ENCODE measurements at regions not wholly inside any gene's neighbourhood (a gene's known extent, or its start where the extent isn't known, plus 50 kb on each side); places are given as distances from the start of the nearest gene placed in this dataset.
"Not testable (repeated sequence)": the region's sequence is repeated elsewhere in the genome, so short reads cannot be mapped to it uniquely, and the experiment has no call there.

DNA sequence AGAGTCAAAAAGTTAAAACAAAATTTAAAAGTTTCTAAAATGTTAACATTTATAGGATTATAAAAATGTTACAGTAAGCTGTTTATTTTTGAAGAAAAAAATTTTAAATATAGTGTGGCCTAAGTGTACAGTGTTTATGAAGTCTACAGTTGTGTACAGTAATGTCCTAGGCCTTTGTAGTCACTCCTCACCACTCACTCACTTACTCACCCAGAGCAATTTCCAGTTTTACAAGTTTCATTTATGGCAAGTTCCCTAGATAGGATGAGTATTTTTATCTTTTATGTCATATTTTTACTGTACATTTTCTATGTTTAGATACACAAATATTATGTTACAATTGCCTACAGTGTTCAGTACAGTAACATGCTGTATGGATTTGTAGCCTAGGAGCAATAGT is 419.9 kb downstream of the ARL4A start:
- DNase-seq: no peak

DNA sequence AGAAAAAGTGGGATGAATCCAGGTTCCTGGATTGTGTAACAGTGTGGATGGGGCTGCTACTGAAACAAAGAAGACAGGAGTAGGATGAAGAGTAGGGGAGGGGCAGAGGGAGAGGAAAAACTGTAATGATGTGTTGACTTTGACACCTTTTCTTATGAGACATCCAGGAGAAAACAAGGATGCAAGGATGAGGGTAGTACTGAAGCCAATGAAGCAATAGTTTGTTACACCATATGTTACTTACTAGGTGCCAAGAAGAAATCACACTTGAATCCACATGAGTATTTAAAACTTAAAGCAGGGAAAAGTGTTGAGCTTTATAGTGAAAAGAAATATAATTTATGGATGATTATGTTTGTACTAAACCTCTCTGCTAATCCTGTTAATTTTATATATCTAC is 420.6 kb downstream of the ARL4A start:
- DNase-seq: no peak

DNA sequence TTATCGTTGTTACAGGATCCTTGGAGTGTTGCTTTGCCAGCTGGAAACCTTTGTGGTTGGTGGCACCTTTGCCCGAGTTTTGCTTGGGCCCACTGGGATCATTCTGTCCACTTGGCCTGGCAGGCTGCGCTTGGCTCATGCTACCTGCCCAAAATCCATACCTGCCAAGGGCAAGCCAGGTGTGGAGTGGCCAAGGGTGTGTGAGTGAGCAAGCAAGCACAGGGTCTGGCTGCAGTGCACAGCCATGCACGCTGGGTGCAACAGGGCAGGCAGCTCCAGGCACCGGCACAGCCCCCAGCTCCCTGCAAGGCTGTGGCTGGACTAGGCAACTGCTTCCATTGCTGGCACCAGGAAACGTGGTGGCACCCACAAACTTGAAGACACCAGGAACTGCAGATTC is 421.8 kb downstream of the ARL4A start:
- no peak for DNase-seq

DNA sequence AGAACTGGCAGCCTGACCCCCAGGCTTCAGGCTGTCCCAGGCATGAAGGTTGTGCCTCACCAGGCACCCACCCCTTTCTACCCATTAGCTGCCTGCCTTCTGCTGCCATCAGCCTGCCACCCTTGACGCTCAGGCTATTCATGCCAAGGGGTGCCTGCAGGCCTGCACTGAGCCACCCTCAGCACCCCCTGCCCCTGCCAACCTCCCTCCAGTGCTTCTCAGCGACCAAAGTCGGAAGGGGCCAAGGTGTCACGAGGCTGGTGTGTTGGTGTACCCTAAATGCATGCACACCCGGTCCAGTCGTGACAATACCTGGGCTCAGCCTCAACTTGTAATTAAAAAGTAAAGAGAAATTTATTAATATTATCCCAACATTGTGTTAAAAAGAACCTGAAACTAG is 422.7 kb downstream of the ARL4A start:
- DNase-seq: no peak

DNA sequence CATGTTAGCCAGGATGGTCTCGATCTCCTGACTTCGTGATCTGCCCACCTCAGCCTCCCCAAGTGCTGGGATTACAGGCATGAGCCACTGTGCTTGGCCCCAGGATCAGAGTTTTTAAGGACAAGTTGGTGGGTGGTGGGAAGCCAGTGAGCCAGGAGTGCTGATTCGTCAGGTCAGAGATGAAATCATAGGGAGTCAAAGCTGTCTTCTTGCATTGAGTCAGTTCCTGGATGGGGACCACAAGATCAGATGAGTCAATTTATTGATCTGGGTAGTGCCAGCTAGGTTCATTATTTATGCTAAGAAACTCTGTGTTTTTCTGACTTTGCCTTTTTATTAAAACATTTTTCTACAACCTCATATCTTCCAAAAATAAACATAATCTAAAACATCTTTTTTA is 423.8 kb downstream of the ARL4A start:
- no peak for DNase-seq

DNA sequence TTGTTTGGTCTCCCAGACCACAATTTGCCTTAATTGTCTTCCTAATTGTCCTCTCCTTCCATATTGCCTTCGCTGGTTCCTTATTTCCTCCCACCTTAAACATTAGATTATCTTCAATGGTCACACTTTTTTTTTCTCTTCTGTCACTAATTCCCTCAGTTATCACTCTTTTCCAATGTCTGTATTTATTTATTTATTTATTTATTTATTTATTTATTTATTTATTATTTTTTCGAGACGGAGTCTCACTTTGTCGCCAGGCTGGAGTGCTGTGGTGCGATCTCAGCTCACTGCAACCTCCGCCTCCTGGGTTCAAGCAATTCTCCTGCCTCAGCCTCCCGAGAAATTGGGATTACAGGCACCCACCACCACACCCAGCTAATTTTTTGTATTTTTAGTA is 426.8 kb downstream of the ARL4A start:
- not testable (repeated sequence) for DNase-seq

DNA sequence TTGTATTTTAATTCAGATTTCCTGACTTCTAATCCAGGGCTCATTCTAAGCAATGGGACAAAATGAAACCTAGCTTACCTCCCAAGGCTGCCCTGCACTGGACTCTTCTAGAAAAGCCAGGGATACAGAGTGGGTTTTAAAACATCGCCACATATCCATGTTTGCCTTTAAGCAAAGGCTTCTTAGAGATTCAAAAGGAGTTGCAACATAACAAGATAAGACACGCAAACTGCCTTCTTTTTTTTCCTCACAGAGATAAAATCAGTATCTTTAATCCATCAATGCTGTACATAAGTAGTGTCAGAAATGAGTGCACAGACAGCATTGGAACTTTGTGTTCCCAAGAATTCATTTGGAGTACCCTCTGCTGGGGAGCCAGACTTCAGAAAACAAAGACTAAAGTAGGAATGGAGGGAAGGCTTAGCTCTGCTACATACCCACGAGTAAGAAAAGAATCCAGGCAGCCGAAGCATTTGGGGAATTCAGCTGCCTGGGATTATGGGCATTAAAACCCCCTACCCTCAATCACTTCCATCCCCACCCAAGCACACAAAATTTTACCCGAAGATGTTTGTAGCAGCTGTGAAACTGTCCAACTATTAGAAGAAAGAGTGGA is 427.8 kb downstream of the ARL4A start:
- DNase-seq: no peak

DNA sequence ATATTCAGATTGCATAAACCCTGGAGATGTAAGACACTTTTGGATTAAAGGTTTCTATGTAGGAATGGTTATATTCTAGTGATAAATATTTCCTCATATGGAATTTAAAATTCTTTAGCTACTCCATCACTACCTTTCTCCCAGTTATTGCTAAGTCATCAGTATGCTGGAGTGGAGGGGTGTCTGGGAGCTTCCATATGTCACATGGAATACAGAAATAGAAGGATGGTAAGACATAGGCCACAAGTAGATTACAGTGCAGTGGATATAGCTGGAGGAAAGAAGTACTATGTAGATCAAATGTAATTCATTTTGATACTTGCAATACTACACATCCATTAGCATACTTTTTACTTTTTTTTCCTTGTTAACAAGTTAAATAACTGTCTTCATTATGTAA is 428.4 kb downstream of the ARL4A start:
- DNase-seq: no peak

DNA sequence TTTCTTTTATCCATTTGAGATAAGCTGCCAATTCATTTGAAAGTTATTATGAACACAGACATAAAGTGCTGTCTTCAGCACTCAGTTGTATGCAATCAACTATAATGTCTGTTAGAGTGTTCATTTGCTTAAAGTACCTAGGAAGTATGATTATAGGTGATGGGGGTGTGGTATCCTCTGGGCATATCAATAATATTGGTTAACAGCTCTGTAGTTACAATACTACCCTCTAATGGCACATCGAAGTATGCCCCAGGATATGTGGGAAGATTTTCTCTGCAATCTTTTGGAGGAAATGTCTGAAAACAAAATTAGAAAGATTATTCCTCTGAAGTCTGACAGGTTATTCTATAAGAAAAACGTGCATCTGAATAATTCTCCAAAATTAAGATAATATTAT is 429.7 kb downstream of the ARL4A start:
- DNase-seq: no peak

DNA sequence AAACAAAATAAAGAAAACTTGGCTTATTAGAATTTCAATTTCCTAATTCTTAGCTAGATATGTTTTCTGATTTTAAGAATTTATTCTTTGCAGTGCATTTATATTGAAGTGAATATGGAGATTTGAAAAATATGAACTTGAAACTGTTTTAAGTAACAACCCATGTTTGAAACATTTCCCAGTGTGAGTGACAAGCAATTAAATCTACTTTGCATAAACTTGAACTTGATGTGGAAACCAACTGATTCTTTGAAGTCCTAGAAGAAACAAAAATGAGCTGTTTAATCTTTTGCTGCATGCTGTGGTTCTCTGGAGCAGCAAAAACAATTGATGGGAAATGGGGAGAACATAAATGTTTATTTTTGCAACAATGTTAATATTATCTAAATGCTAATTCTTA is 430.2 kb downstream of the ARL4A start:
- DNase-seq: no peak

DNA sequence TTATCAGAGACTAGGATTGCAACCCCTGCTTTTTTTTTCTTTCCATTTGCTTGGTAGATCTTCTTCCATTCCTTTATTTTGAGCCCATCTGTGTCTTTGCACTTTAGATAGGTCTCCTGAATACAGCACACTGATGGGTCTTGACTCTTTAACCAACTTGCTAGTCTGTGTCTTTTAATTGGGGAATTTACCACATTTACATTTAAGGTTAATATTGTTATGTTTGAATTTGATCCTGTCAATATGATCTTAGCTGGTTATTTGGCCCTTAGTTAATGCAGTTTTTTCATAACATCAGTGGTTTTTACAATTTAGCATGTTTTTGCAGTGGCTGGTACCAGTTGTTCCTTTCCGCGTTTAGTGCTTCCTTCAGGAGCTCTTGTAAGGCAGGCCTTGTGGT is 437.2 kb downstream of the ARL4A start:
- DNase-seq: not testable (repeated sequence)

DNA sequence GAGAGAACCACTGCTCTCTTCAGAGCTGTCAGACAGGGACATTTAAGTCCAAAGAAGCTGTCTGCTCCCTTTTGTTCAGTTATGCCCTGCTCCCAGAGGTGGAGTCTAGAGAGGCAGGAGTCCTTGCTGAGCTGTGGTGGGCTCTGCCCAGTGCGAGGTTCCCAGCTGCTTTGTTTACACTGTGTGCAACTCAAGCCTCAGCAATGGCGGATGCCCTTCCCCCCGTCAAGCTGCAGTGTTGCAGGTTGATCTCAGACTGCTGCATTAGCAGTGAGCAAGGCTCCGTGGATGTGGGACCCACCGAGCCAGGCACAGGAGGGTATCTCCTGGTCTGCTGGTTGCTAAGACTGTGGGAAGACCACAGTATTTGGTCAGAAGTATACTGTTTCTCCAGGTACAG is 438.9 kb downstream of the ARL4A start:
- no peak for DNase-seq

DNA sequence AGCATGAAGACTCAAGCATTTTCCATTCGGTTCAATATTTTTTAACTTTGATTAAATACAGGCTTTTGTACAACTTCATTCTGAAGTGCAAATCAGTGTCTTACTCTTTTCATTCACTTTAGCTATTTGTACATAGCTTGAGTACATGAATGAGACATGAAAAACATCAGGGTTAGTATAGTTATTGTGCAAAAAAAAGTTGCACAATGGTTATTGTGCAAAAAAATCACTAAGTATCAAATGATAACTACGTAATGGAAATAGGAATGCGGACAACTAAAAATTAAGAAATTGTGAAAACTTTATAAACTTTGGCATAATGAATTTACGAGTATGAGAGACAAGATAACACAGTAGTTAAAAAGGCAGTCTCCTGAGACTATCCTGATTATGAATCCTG is 442.9 kb downstream of the ARL4A start:
- no peak for DNase-seq

DNA sequence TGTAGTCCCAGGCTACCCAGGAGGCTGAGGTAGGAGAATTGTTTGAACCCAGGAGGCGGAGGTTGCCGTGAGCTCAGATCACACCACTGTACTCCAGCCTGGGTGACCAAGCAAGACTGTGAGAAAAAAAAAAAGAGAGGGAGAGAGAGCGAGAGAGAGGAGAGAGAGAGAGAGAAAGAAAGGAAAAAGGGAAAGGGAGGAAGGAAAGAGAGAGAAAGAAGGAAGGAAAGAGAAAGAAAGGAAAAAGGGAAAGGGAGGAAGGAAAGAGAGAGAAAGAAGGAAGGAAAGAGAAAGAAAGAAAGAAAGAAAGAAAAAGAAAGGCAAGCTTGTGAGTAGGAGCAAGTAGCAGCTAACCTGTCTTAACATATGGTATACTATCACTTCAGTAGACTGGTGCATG is 443.5 kb downstream of the ARL4A start:
- not testable (repeated sequence) for DNase-seq

DNA sequence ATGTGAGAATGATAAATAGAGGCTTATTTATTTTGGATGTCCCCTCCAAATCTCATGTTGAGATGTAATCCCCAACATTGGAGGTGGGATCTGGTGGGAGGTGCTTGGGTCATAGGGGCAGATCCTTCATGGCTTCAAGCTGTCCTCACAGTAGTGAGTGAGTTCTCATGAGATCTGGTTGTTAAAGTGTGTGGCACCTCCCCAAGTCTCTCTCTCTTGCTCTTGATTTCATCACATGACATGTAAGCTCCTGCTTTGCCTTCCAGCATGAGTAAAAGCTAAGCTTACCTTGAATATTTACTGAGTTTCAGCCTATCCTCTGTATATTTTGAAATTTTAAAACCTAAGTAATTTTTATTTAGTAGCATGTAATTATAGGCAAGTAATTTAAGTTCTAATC is 444.9 kb downstream of the ARL4A start:
- DNase-seq: no peak

DNA sequence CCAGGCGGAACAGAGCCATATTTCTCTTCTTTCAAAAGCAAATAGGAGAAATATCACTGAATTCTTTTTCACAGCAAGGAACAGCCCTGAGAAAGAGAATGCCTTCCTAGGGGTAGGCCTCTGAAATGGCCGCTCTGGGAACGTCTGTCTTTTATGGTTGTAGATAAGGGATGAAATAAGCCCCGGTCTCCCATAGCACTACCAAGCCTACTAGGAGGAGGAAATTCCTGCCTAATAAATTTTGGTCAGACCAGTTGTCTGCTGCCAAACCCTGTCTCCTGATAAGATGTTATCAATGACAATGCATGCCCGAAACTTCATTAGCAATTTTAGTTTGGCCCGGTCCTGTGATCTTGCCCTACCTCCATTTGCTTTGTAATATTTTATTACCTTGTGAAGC is 448.9 kb downstream of the ARL4A start:
- not testable (repeated sequence) for DNase-seq

DNA sequence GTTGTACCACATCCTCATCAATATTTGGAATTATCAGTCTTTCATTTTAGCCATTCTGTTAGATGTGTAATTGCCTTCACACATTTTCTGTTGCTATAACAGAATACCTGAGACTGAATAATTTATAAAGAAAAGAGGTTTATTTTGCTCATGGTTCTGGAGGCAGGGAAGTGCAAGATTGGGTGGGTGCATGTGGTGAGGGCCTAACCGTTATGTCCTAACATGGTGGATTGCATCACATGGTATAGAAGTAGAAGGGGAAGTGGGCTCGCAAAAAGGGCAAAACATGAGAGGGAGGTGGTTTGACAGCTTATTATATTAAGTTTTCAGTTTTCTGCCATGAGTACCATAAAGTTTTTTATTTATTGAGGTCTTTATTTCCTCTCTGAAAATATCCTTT is 452.0 kb downstream of the ARL4A start:
- no peak for DNase-seq

DNA sequence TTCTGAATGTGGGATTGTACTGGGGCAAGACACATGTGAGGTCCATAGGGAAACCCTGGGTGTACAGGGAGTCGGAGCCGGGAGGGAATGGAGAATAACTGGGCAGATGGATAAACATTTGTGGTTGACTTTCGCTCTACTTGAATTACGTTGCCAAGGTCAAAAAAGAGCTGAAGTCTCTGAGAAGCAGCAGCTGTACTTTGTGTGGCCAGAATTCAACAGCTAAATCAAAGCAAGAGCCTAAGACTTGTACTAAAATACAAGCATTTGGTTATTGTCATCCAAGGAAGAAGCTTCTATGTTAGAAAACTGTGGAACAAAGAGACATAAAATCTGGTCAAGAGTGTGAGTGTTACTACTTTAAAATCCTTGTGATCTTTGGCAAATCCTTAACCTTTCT is 457.2 kb downstream of the ARL4A start:
- DNase-seq: no peak

DNA sequence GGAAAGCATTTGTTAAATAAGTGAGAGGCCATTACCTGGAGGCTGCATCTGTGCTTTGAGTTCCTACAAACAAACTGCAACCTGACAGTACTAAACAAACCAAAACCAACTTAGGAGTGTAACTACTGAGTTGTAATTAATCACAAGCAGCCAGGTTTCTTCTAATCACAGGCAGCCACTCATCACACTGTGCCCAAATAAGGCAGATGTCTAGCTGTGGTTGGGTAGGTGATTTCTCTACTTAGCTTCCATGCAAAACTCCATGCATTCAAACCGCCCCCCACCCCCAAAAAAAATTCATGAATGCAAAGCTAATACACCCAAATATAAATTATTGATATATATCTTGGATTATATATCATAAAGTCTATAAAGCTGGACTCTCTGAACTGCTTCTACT is 461.1 kb downstream of the ARL4A start:
- DNase-seq: no peak

DNA sequence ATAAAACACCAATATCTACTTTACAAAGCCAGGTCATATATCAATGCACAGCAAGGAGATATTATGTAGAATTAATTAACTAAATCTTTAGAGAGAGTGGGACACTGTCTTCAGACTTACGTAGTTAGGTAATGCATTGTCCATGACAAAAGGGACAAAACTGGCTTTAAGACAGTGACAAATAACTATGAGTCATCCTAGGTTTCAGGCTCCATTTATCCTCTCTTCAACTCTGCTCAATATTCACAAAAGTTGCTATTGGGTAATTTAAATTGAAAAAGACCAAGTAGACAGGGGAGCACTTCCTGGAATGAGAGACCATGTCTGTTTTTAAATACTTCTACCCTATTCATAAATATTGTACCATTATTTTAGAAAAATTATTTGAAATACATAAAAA is 464.5 kb downstream of the ARL4A start:
- no peak for DNase-seq

DNA sequence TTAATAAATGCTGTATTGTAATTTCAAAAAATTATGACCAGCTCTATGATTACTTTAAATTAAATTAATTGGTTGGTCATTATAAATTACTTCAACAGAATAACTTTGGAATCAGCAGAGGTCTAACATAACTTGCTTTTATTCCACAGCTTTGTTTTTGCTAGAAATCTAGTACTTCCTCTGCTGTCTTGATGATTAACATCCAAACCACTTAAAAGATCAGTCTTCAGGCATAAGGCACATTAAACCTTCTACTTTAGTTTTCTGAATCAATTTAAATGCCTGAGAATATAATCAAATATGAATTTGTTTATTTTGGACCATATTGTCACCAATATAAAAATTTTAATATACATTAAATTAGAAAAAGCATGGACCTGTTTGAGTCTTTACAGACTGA is 465.3 kb downstream of the ARL4A start:
- no peak for DNase-seq

DNA sequence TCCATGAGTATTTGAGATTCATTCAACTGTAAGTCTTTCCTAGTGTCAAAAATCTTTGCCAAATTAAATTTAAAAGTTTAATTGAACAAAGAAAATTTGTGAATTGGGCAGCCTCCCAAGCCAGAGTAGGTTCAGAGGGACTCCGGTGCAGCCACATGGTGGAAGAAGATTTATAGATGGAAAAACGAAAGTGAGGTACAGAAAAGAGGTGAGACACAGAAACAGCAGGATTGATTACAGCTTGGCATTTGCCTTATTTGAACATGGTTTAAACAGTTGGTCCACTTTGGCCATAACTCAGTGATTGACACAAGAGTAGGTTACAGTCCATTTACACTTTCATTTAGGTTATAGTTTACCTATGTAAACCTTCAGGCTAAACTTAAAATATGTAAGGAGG is 465.8 kb downstream of the ARL4A start:
- DNase-seq: no peak

DNA sequence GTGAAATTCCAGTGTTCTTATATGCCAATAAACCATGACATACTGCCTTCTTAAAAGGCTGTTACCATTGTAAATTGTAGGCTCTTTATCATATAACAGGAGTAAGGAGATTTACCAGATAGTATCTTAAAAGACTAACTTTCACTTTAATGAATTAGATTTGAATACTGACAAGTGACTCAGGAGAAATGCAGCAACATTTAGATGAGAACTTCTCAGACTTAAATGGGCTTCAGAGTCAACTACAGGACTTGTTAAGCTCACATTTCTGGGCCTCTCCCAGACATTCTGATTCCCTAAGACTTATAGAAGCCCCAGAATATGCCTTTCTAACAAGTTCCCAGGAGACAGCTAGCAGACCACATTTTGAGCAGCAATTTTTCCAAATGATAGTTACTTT is 466.3 kb downstream of the ARL4A start:
- no peak for DNase-seq

DNA sequence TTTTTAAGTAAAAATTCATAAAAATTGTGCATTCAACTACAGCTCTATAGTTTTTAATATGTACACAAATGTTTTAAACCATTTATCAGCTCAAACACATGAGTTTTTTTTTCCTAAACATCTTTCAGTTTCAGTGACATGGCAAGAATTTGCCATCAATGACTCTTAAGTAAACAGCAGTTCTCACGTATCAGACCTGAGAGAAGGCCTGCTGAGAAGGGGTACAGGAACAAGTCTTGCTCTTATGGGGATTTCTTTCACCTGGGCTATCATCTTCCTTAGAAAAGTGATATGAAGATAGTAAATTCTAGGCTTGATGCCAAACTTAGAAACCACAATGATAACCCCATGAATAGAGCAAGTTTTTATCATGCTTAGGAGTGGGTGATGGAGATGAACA is 467.8 kb downstream of the ARL4A start:
- no peak for DNase-seq

DNA sequence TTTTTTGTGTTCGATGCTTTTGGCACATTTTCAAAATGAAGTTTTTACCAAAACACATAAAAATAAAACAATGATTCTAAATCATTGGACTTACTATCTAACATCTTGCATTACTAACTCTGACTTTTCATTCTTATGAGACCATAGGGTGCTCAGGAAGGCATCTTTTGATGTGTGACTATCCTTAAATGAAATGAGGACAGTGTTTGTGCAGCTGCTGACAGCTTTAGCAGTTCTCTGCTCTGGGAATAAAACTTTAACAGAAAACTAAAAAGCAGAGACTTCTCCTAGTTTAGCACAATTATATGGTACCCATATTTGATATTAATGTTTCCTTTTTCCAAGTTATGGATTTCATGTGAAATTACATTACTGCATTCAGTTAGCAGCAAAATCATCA is 471.6 kb downstream of the ARL4A start:
- DNase-seq: no peak

All from AML-193 (cell line).